Activated CD8-positive, alpha-beta T cell treated with anti-CD3 and anti-CD28 coated beads for 36 hours (primary cell): ENCODE measurements at regions not wholly inside any gene's neighbourhood (a gene's known extent, or its start where the extent isn't known, plus 50 kb on each side); places are given as distances from the start of the nearest gene placed in this dataset.
A peak's percentile ranks its signal among the peaks of the same experiment; 100 is the strongest.
"Not testable (repeated sequence)": the region's sequence is repeated elsewhere in the genome, so short reads cannot be mapped to it uniquely, and the experiment has no call there.

Experiments used
- ATAC-seq: fragments of 200-7000 bp; cut with Tn5 transposase; one replicate; pipeline ENCODE4 v1.10.0; 2021; ENCODE audit warnings: mild to moderate bottlenecking, moderate library complexity
- CTCF ChIA-PET: fragments of 350-600 bp; sonication (Branson Sonifier 250); formaldehyde crosslinking; loops from one replicate; lab custom pipeline; 2021; ENCODE audit warnings: antibody characterized with exemption; lab: Charles Lee
- POLR2A ChIA-PET: fragments of 350-600 bp; sonication (Branson Sonifier 250); formaldehyde crosslinking; loops from one replicate; lab custom pipeline; 2021; ENCODE audit warnings: antibody characterized with exemption; lab: Charles Lee
- DNase-seq: peaks from one replicate; pipeline ENCODE4 v3.0.0-alpha.2; 2020
- H3K27ac Mint-ChIP-seq: one replicate; pipeline ENCODE4 v1.8.0; 2021; ENCODE audit warnings: mild to moderate bottlenecking, mixed read lengths
- H3K27me3 Mint-ChIP-seq: one replicate; pipeline ENCODE4 v1.8.0; 2021; ENCODE audit warnings: mixed read lengths
- H3K36me3 Mint-ChIP-seq: one replicate; pipeline ENCODE4 v1.8.0; 2021; ENCODE audit warnings: low read depth, mixed read lengths
- H3K4me1 Mint-ChIP-seq: one replicate; pipeline ENCODE4 v1.8.0; 2021; ENCODE audit warnings: low read depth, mixed read lengths
- H3K4me3 Mint-ChIP-seq: one replicate; pipeline ENCODE4 v1.8.0; 2021; ENCODE audit warnings: mild to moderate bottlenecking, moderate library complexity, mixed read lengths
- H3K9me3 Mint-ChIP-seq: one replicate; pipeline ENCODE4 v1.8.0; 2021; ENCODE audit warnings: mixed read lengths
- intact Hi-C: fragments of 100-400 bp; cut with micrococcal nuclease; formaldehyde crosslinking; loops from one replicate; pipeline ENCODE4 v1.10.0; 2022

DNA sequence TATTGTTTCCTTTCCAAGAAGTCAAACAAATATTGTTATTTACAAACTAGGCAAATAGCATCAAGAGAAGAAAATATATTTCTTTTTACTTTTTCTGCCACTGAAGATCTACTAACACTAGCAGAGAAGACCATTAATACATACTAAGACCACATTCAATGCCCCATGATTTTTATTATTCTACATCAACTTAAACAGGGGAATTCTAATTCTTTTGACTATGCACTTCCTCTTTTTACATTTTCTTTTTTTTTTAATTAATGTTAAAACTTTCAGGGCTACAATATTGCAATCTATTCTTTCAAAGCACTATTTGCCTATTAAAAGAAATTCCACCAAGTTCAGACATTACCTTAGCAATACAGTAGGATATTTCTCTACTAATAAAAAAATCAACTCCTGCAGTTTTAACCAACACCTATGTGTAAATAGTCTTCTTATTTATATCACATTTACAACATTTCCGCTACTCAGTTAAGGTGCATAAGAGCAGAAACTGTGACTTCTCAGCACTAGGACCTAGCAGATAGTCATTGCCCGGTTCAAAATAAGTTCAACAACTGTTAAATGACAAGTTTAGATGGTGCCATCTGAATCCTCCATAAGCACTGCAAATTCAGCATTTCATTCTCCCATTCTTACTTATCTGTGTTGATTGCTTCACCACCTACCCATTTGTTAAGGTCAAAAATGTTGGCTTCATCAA lies 513.5 kb downstream of the TTLL7 start:
- H3K27ac Mint-ChIP-seq, H3K36me3 Mint-ChIP-seq, POLR2A ChIA-PET, H3K9me3 Mint-ChIP-seq, DNase-seq, H3K27me3 Mint-ChIP-seq, CTCF ChIA-PET, ATAC-seq, intact Hi-C loops, H3K4me3 Mint-ChIP-seq: not testable (repeated sequence)
- peaks cover 29% of the 10 kb centered on the region for H3K4me1 Mint-ChIP-seq

DNA sequence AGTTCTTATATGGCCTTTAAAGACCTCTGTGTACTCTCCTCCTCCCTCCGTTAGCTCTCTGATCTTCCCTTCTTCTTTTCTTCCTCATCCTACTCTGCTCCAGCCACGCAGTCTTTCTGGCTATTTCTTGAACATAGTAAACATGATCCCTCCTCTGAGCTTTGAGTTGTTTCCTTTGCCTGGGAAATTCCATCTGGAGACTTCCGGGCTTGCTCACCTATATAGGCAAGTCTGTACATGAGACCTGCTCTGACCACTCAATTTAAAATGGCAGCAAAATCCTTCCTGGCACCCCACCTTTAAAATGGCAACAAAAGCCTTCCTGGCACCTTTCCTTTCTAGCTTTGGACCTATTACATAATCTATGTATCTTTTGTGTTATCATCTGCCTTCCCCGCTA lies 517.6 kb downstream of the TTLL7 start:
- H3K27ac Mint-ChIP-seq, intact Hi-C loops, H3K27me3 Mint-ChIP-seq, H3K9me3 Mint-ChIP-seq, H3K4me1 Mint-ChIP-seq, H3K4me3 Mint-ChIP-seq, CTCF ChIA-PET, DNase-seq, ATAC-seq, POLR2A ChIA-PET, H3K36me3 Mint-ChIP-seq: not testable (repeated sequence)

DNA sequence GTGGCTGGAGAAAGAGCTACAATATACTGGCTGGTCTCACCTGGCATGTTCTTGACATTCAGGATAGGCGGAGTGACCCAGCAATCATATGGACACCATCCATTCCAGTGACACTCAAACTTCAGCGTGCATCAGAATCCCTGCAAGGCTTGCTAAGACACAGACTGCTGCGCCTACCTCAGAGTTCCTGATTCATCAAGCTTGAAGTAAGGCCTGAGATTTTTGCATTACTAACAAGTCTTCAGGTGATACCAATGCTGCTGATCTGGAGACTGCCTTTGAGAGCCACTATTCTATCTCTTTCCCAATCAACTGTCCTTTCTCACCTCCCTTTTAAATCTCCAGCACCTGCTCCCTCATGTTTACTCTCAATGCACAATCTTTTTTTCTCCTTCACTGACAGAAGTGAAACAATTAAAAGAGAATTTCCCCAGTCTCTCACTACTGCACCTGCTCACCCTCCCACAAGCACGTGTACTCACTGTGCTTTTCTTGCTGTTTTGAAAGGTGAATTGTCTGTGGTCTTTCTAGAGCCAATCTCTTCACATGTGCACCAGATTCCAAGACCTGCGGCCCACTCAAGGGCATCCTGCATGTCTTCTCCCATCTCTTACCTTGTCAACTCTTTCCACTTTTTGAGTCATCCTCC lies 519.2 kb downstream of the TTLL7 start:
- DNase-seq, CTCF ChIA-PET, H3K9me3 Mint-ChIP-seq, POLR2A ChIA-PET, ATAC-seq, H3K27me3 Mint-ChIP-seq, H3K4me3 Mint-ChIP-seq, H3K36me3 Mint-ChIP-seq, H3K4me1 Mint-ChIP-seq, intact Hi-C loops, H3K27ac Mint-ChIP-seq: not testable (repeated sequence)

DNA sequence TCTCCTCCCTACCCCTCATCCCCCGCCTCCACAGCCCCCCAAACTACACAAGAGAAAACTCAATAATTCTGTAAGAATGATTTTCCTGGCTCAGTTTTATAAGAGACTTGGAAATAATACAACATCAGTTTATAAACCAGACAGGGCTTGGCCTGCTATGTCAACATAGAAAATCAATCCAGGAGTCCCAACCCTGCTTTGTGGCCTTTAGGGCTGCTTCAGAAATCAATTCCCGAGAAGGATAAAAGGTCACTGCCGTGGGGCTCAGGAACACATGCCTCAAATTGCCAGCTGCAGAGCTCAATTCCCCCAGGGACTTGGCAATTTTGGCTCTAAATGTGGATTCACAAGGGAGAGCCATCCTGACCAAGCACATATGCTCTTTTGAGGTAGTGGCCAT lies 520.8 kb downstream of the TTLL7 start:
- ATAC-seq, H3K4me3 Mint-ChIP-seq, H3K27me3 Mint-ChIP-seq, POLR2A ChIA-PET, DNase-seq, intact Hi-C loops, H3K9me3 Mint-ChIP-seq, H3K36me3 Mint-ChIP-seq, H3K4me1 Mint-ChIP-seq, CTCF ChIA-PET, H3K27ac Mint-ChIP-seq: not testable (repeated sequence)

DNA sequence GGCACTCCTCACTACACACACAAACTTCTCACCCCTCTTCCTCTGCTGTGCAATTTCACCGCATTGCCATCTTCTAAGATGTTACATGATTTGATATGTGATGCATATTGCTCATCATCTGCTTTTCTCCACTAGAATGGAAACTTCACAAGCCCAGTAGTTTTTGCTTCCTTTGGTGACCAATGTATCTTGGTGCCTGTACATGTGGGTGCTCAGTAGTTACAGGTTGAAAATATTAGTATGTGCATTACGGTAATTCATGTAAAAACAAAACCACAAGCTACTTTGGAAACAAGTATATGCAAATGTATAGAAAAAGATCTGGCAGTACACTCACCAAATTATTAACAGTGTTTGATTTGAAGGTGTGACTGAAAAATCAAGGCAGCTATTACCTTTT lies 522.4 kb downstream of the TTLL7 start:
- H3K4me3 Mint-ChIP-seq, H3K27ac Mint-ChIP-seq, H3K36me3 Mint-ChIP-seq, H3K27me3 Mint-ChIP-seq, H3K4me1 Mint-ChIP-seq, DNase-seq, intact Hi-C loops, CTCF ChIA-PET, POLR2A ChIA-PET, H3K9me3 Mint-ChIP-seq: not testable (repeated sequence)
- ATAC-seq = peak; percentile 37

DNA sequence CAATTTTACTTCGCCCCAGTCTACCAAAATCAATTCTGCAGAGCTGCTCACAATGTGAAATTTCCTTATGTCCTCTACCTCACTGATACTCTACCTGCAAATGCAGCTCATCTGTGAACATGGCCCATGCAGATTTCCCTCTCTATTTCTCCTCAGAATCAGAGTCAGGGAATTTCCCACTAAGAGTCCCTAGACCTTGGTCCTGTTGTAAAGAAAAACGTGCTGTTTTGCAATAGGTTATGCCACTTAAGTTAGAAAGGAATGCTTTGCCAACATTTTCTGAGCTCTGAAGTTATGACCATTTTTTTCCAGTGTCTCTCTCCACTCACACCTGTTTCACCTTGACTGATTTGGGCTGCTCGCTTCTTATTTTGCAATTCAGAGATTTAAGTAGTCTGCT lies 524.0 kb downstream of the TTLL7 start:
- H3K27me3 Mint-ChIP-seq, H3K36me3 Mint-ChIP-seq, CTCF ChIA-PET, H3K27ac Mint-ChIP-seq, POLR2A ChIA-PET, DNase-seq, intact Hi-C loops, H3K4me1 Mint-ChIP-seq, H3K9me3 Mint-ChIP-seq, ATAC-seq, H3K4me3 Mint-ChIP-seq: not testable (repeated sequence)

DNA sequence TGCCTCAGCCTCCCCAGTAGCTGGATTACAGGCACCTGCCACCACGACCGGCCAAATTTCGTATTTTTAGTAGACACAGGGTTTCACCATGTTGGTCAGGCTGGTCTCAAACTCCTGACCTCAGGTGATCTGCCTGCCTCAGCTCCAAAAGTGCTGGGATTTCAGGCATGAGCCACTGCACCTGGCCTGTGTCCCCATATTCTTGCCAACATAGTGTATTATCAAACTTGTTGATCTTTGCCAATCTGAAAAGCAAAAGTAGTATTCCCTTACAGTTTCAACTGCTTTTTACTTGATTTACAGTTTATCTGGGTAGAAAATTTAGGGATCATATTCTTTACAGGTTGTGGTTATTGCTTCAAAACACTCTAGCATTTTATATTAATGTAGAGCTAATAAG lies 524.9 kb downstream of the TTLL7 start:
- H3K27me3 Mint-ChIP-seq, H3K4me3 Mint-ChIP-seq, H3K36me3 Mint-ChIP-seq, H3K9me3 Mint-ChIP-seq, POLR2A ChIA-PET, intact Hi-C loops, CTCF ChIA-PET, DNase-seq, H3K4me1 Mint-ChIP-seq, ATAC-seq, H3K27ac Mint-ChIP-seq: not testable (repeated sequence)

DNA sequence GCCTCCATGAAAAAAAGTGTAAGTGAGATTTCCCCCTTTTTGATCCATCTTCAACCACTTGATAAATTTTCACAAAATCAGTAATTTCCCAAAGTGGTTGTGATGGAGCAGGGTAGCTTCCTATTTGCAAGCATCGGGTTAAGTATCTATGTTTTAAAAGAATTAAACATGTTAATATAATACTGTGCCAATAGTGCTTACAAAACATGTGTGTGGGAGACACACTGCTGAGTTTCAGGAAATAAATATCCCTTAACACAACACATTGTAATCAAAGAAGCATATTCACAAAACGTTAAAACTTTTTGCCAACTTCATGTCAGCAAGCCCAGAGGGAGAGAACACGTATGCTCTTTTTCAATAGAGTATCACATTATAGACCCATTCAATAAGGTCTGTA lies 526.9 kb downstream of the TTLL7 start:
- CTCF ChIA-PET, H3K27me3 Mint-ChIP-seq, ATAC-seq, H3K4me1 Mint-ChIP-seq, H3K4me3 Mint-ChIP-seq, H3K9me3 Mint-ChIP-seq, intact Hi-C loops, H3K27ac Mint-ChIP-seq, DNase-seq, POLR2A ChIA-PET, H3K36me3 Mint-ChIP-seq: not testable (repeated sequence)

DNA sequence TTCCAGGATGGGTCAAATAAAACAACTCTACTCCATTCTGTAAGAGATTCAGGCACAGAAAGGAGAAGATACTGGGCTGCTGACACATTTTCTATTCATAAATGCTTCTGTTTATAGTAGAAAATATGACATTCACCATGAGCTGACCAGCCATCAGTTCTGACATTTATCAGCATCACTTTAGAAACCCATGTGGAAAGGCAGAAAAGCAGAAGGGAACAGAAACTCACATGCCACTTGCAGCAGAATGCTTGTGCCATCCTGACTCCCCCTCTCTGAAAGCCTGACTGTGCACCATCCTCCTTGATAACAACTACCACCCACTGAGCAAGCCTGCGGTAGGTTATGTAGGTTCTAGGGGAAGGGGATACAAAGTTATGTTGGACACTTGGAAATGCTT lies 527.7 kb downstream of the TTLL7 start:
- H3K27me3 Mint-ChIP-seq, POLR2A ChIA-PET: not testable (repeated sequence)

DNA sequence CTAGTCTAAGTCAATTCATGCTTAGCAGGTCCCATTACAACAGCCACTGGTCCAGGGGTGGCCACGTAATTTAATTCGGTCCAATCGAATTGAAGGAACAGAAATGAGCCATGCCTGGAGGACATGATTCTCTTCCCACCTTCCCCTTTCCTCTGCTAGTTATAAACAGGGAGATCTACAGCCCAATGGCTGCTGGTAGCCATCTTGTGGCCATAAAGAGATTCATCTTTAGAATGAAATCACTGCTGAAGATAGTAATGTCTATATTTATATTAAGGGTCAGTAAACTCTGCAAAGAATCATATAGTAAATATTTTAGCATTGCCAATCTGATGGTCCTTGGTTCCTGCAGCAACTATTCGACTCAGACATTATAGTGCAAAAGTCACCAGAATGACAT lies 530.6 kb downstream of the TTLL7 start:
- H3K4me1 Mint-ChIP-seq, ATAC-seq, intact Hi-C loops, H3K27ac Mint-ChIP-seq, POLR2A ChIA-PET, DNase-seq, H3K27me3 Mint-ChIP-seq, H3K4me3 Mint-ChIP-seq, H3K9me3 Mint-ChIP-seq, CTCF ChIA-PET, H3K36me3 Mint-ChIP-seq: not testable (repeated sequence)

More for the DNA sequence above, 527.7 kb downstream of the TTLL7 start:
- H3K9me3 Mint-ChIP-seq, intact Hi-C loops, H3K36me3 Mint-ChIP-seq, DNase-seq, H3K4me1 Mint-ChIP-seq, ATAC-seq, CTCF ChIA-PET, H3K4me3 Mint-ChIP-seq, H3K27ac Mint-ChIP-seq: not testable (repeated sequence)

DNA sequence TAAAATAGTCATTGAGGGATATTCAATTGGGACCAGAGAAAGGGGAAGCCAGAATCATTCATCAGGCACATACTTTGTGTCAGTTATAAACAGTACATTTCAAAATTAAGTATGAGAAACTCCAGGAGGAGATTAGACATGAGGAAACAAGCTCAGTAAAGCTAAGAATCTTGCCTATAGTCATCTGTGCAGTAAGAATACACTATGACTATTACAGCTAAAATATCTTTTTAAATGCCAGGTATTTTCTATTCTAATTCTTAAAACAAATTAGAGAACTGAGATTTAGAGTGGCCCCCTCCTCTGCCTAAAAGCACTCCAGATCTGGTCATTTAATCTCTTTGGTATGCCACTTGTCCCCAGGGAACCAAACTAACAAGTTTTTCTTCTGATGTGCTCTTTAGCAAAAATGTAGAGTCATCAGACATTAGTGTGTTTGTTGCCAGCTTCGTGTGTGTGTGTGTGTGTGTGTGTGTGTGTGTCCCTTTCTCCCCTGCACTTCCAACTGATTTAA lies 541.1 kb downstream of the TTLL7 start:
- H3K4me3 Mint-ChIP-seq, POLR2A ChIA-PET, H3K9me3 Mint-ChIP-seq, CTCF ChIA-PET, H3K27ac Mint-ChIP-seq, H3K36me3 Mint-ChIP-seq, H3K4me1 Mint-ChIP-seq, H3K27me3 Mint-ChIP-seq, ATAC-seq, DNase-seq, intact Hi-C loops: not testable (repeated sequence)

DNA sequence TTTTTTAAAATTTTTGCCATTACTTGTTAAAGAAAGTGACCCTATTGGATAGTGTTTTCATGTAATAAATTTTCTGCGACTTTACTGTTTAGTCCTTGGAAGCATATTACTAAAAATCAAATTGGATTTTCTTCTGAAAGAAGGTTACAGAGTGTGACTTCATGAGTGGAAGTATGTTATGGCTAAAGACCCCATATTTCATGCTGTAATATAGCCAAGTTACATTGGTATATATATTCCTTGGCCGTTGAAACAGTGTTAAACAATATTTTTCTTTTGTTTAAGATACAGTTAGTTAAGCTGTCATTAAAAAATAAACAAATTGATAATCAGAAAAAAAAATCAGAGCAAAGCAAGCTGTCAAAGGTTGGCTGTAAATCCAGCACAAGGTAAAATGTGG lies 541.7 kb downstream of the TTLL7 start:
- CTCF ChIA-PET, H3K4me3 Mint-ChIP-seq, ATAC-seq, H3K4me1 Mint-ChIP-seq, DNase-seq, H3K27ac Mint-ChIP-seq, H3K27me3 Mint-ChIP-seq, POLR2A ChIA-PET, H3K9me3 Mint-ChIP-seq, intact Hi-C loops, H3K36me3 Mint-ChIP-seq: not testable (repeated sequence)
